ENCODE measurements at regions not wholly inside any gene's neighbourhood (a gene's known extent, or its start where the extent isn't known, plus 50 kb on each side); places are given as distances from the start of the nearest gene placed in this dataset.

DNA sequence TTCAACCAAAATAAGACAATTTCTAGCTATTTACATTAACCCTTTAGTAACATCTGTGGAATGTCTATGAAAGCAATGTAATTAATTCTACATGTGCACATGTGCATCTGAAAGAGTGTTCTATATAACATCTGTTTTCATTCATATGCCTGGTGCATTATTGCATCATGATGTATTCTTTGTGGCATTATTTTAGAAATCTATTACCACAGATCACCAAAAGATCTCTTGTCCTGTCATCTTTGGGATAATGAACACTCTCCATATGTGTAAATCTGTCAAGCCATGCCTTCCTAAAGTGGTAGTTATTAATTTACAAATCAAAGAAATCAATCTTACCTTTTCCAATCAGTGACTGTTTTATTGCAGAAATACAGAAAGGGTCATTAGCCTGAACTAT, 86.9 kb downstream of the TRIB2 start:
- Histone ChIP-seq H3K4me3 (ENCODE audit: low read depth, low read length) (no peak overlapping the region), H3K4me1 (ENCODE audit: control insufficient read depth, insufficient read depth, low read length) (no peaks in the 10 kb centered on the region), H3K9me3 (ENCODE audit: control insufficient read depth, insufficient read depth, low read depth, low read length) (no peaks in the 10 kb centered on the region), H3K36me3 (ENCODE audit: control insufficient read depth in 2 of 2, insufficient read depth in 1 of 2, low read length in 2 of 2) (no peaks in the 10 kb centered on the region), H3K27ac (ENCODE audit: extremely low read depth, low read depth, low read length) (no peak overlapping the region)
- CTCF ChIA-PET = no interaction called here
- POLR2A ChIA-PET = no interaction called here
- no peak for TF ChIP-seq WT1 (tag by site-specific recombination; IDR thresholded peaks at IDR 0.05)
- no peak for TF ChIP-seq ZNF16 (tag by site-specific recombination; IDR thresholded peaks at IDR 0.05; ENCODE audit: low read depth)
- TF ChIP-seq ZNF558 (tag by site-specific recombination; IDR thresholded peaks at IDR 0.05) = no peak
- TF ChIP-seq, protein P1, sequence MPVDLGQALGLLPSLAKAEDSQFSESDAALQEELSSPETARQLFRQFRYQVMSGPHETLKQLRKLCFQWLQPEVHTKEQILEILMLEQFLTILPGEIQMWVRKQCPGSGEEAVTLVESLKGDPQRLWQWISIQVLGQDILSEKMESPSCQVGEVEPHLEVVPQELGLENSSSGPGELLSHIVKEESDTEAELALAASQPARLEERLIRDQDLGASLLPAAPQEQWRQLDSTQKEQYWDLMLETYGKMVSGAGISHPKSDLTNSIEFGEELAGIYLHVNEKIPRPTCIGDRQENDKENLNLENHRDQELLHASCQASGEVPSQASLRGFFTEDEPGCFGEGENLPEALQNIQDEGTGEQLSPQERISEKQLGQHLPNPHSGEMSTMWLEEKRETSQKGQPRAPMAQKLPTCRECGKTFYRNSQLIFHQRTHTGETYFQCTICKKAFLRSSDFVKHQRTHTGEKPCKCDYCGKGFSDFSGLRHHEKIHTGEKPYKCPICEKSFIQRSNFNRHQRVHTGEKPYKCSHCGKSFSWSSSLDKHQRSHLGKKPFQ (tag by site-specific recombination; IDR thresholded peaks at IDR 0.05) = no peak
- TF ChIP-seq, protein P2, sequence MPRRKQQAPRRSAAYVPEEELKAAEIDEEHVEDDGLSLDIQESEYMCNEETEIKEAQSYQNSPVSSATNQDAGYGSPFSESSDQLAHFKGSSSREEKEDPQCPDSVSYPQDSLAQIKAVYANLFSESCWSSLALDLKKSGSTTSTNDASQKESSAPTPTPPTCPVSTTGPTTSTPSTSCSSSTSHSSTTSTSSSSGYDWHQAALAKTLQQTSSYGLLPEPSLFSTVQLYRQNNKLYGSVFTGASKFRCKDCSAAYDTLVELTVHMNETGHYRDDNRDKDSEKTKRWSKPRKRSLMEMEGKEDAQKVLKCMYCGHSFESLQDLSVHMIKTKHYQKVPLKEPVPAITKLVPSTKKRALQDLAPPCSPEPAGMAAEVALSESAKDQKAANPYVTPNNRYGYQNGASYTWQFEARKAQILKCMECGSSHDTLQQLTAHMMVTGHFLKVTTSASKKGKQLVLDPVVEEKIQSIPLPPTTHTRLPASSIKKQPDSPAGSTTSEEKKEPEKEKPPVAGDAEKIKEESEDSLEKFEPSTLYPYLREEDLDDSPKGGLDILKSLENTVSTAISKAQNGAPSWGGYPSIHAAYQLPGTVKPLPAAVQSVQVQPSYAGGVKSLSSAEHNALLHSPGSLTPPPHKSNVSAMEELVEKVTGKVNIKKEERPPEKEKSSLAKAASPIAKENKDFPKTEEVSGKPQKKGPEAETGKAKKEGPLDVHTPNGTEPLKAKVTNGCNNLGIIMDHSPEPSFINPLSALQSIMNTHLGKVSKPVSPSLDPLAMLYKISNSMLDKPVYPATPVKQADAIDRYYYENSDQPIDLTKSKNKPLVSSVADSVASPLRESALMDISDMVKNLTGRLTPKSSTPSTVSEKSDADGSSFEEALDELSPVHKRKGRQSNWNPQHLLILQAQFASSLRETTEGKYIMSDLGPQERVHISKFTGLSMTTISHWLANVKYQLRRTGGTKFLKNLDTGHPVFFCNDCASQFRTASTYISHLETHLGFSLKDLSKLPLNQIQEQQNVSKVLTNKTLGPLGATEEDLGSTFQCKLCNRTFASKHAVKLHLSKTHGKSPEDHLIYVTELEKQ (tag by site-specific recombination; IDR thresholded peaks at IDR 0.05; ENCODE audit: borderline replicate concordance) = no peak
- TF ChIP-seq ZNF394 (tag by site-specific recombination; IDR thresholded peaks at IDR 0.05; ENCODE audit: borderline replicate concordance) = no peak
- TF ChIP-seq, protein P3, sequence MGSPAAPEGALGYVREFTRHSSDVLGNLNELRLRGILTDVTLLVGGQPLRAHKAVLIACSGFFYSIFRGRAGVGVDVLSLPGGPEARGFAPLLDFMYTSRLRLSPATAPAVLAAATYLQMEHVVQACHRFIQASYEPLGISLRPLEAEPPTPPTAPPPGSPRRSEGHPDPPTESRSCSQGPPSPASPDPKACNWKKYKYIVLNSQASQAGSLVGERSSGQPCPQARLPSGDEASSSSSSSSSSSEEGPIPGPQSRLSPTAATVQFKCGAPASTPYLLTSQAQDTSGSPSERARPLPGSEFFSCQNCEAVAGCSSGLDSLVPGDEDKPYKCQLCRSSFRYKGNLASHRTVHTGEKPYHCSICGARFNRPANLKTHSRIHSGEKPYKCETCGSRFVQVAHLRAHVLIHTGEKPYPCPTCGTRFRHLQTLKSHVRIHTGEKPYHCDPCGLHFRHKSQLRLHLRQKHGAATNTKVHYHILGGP (tag by site-specific recombination; IDR thresholded peaks at IDR 0.05) = no peak

DNA sequence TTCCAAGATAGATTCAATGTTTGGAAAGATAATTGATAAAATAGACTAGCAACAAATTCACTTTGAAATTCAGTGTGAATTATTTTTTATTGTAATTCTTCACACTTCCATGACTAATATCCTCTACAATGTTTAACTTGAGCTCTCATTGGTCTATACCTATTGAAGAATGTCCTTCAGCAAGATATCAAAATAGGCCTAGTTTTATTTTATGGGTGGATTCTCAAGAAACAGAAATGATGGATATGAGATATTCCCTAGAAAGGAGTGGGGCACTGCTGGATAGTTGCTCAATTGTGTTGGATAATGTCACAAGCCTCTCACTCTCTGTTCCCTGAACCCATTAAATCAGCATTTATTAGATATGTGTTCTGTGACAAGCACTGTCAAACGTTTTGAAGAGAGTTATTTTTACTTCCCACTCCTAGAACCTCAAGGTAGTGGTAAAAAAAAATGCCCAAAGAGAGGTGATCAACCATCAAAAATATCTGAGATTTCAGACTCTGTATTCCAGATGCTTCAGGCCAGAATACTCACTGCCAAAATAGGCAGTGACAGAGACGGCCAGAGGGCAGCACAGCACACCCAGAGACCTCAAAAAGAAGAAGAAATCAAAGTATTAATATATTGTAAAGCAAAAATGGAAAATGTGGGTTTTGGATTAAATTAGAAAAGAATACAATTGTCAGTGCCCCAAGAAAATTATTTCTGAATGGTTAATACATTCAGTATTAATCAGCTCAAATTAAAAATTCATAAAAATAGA, 87.5 kb downstream of the TRIB2 start:
- no peak overlapping the region for H3K27ac ChIP-seq (ENCODE audit: extremely low read depth, low read depth, low read length)
- H3K4me3 ChIP-seq (ENCODE audit: low read depth, low read length) = no peak overlapping the region
- POLR2A ChIA-PET = interaction anchor here (0.6 kb wide), 1 partner anchor 10 kb away, joined by 5 read pairs; no protein-coding TSS in a partner anchor

More for the DNA sequence above, 87.5 kb downstream of the TRIB2 start:
- Histone ChIP-seq H3K9me3 (ENCODE audit: control insufficient read depth, insufficient read depth, low read depth, low read length) (no peaks in the 10 kb centered on the region), H3K36me3 (ENCODE audit: control insufficient read depth in 2 of 2, insufficient read depth in 1 of 2, low read length in 2 of 2) (no peaks in the 10 kb centered on the region), H3K4me1 (ENCODE audit: control insufficient read depth, insufficient read depth, low read length) (no peaks in the 10 kb centered on the region)
- CTCF ChIA-PET = no interaction called here
- no peak for TF ChIP-seq KLF9 (tag by site-specific recombination; IDR thresholded peaks at IDR 0.05; ENCODE audit: low read depth)
- TF ChIP-seq ZNF561 (tag by site-specific recombination; IDR thresholded peaks at IDR 0.05; ENCODE audit: borderline replicate concordance) = no peak
- TF ChIP-seq SP3 (tag by site-specific recombination; IDR thresholded peaks at IDR 0.05) = no peak
- no peak for TF ChIP-seq ZFP3 (tag by site-specific recombination; IDR thresholded peaks at IDR 0.05; ENCODE audit: low read depth)
- no peak for TF ChIP-seq ZNF473 (tag by site-specific recombination; IDR thresholded peaks at IDR 0.05)
- no peak for TF ChIP-seq ZNF184 (tag by site-specific recombination; IDR thresholded peaks at IDR 0.05)
- no peak for TF ChIP-seq ZNF600 (tag by site-specific recombination; IDR thresholded peaks at IDR 0.05)
- TF ChIP-seq ZNF585B (tag by site-specific recombination; IDR thresholded peaks at IDR 0.05) = no peak
- no peak for TF ChIP-seq MEIS1 (CRISPR knock-in tag; IDR thresholded peaks at IDR 0.05; ENCODE audit: borderline replicate concordance)
- no peak for TF ChIP-seq KLF16 (tag by site-specific recombination; IDR thresholded peaks at IDR 0.05)
- no peak for TF ChIP-seq ZNF248 (tag by site-specific recombination; IDR thresholded peaks at IDR 0.05)
- no peak for TF ChIP-seq ZNF792 (tag by site-specific recombination; IDR thresholded peaks at IDR 0.05)
- TF ChIP-seq REPIN1 (tag by site-specific recombination; IDR thresholded peaks at IDR 0.05; ENCODE audit: low read depth) = no peak
- TF ChIP-seq ZNF132 (tag by site-specific recombination; IDR thresholded peaks at IDR 0.05; ENCODE audit: borderline replicate concordance) = no peak
- TF ChIP-seq EGR2 (tag by site-specific recombination; IDR thresholded peaks at IDR 0.05; ENCODE audit: low read depth) = no peak
- TF ChIP-seq, protein P4, sequence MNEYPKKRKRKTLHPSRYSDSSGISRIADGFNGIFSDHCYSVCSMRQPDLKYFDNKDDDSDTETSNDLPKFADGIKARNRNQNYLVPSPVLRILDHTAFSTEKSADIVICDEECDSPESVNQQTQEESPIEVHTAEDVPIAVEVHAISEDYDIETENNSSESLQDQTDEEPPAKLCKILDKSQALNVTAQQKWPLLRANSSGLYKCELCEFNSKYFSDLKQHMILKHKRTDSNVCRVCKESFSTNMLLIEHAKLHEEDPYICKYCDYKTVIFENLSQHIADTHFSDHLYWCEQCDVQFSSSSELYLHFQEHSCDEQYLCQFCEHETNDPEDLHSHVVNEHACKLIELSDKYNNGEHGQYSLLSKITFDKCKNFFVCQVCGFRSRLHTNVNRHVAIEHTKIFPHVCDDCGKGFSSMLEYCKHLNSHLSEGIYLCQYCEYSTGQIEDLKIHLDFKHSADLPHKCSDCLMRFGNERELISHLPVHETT (tag by site-specific recombination; IDR thresholded peaks at IDR 0.05) = no peak
